ENCODE measurements at regions not wholly inside any gene's neighbourhood (a gene's known extent, or its start where the extent isn't known, plus 50 kb on each side); places are given as distances from the start of the nearest gene placed in this dataset.

- Histone ChIP-seq H3K23ac (ENCODE audit: insufficient read length) (no peak overlapping the region), H2AK5ac (ENCODE audit: low read depth, low read length) (no peak overlapping the region), H4K20me1 (replicated peaks in 1 of 2; ENCODE audit: control insufficient read depth in 1 of 2, insufficient read depth in 2 of 2, low read length in 2 of 2) (no peaks in the 10 kb centered on the region), H4K5ac (ENCODE audit: insufficient read length, low read depth, low read length) (no peak overlapping the region), H3K9me3 (ENCODE audit: insufficient read depth in 2 of 2, low read depth in 1 of 2, low read length in 1 of 2) (no peaks in the 10 kb centered on the region), H2BK120ac (replicated peaks; ENCODE audit: low read depth, low read length) (no peak overlapping the region), H2BK12ac (ENCODE audit: low read depth, low read length) (no peak overlapping the region), H3K9ac (replicated peaks in 1 of 4; ENCODE audit: extremely low read depth in 1 of 4, low read depth in 3 of 4, low read length in 3 of 4) (no peak overlapping the region), H3K79me1 (ENCODE audit: low read depth, low read length) (no peaks in the 10 kb centered on the region), H3K79me2 (ENCODE audit: control insufficient read depth in 1 of 2, insufficient read depth in 2 of 2, low read length in 2 of 2) (no peaks in the 10 kb centered on the region), H3K18ac (ENCODE audit: extremely low read depth, low read length) (no peak overlapping the region), H3K36me3 (ENCODE audit: control insufficient read depth in 2 of 4, insufficient read depth in 4 of 4, low read length in 3 of 4) (no peaks in the 10 kb centered on the region), H3K4me2 (ENCODE audit: insufficient read depth in 1 of 2, low read depth in 2 of 2, low read length in 2 of 2) (no peak overlapping the region), H3K14ac (ENCODE audit: insufficient read length) (no peak overlapping the region), H4K8ac (ENCODE audit: extremely low read depth, insufficient read depth, low read length) (no peak overlapping the region), H2BK20ac (ENCODE audit: low read length) (no peak overlapping the region), H3K56ac (replicated peaks; ENCODE audit: insufficient read length, low read depth, low read length) (no peak overlapping the region), H3K27ac (ENCODE audit: low read depth, low read length) (no peak overlapping the region), H2BK5ac (ENCODE audit: low read depth, low read length) (no peak overlapping the region), H2BK15ac (ENCODE audit: low read length) (no peak overlapping the region), H3K4ac (replicated peaks; ENCODE audit: insufficient read length, low read depth, low read length) (no peak overlapping the region), H3K4me3 (ENCODE audit: extremely low read depth in 1 of 4, insufficient read depth in 2 of 4, low read depth in 3 of 4, low read length in 4 of 4) (no peak overlapping the region), H3K27me3 (replicated peaks in 1 of 4; ENCODE audit: control insufficient read depth in 3 of 4, extremely low read depth in 1 of 4, insufficient read depth in 3 of 4, low read length in 3 of 4) (no peaks in the 10 kb centered on the region), H4K91ac (replicated peaks; ENCODE audit: insufficient read length, low read length) (no peak overlapping the region), H2AFZ (ENCODE audit: low read length) (no peak overlapping the region), H3K23me2 (ENCODE audit: low read depth, low read length) (no peaks in the 10 kb centered on the region), H3K4me1 (replicated peaks in 1 of 4; ENCODE audit: control insufficient read depth in 3 of 4, insufficient read depth in 4 of 4, low read length in 3 of 4) (no peaks in the 10 kb centered on the region)
- POLR2A ChIA-PET (ENCODE audit: partially characterized antibody) = interaction anchor here (0.9 kb wide), 1 partner anchor 37 kb away, joined by 3 read pairs; no protein-coding TSS in a partner anchor
- FAIRE-seq (no peak), DNase-seq (ENCODE audit: low read depth in 1 of 2, low spot score in 2 of 2) (no peak)
- CTCF ChIA-PET (ENCODE audit: partially characterized antibody) = no interaction called here
- 100% methylated on average over 2 of the region's 2 CpGs; no CpG with 5 or more reads in 1 of the 2 experiments for WGBS, 2 experiments (ENCODE audit: extremely low coverage in 1 of 2, insufficient coverage in 1 of 2, insufficient read length in 1 of 2, insufficient replicate concordance in 2 of 2, low coverage in 1 of 2, low lambda C conversion rate in 2 of 2, missing lambda C conversion rate in 1 of 2)
- TF ChIP-seq SUZ12 (IDR thresholded peaks at IDR 0.05; ENCODE audit: low read length) (no peak), BCL11A (IDR thresholded peaks at IDR 0.05; ENCODE audit: low read depth in 2 of 2, low read length in 2 of 2) (no peak), ATF3 (IDR thresholded peaks at IDR 0.05; ENCODE audit: insufficient read depth, low read depth, low read length) (no peak), MAFK (IDR thresholded peaks at IDR 0.05; ENCODE audit: low read depth, low read length) (no peak), KDM4A (IDR thresholded peaks at IDR 0.05; ENCODE audit: low read depth, low read length, severe bottlenecking) (no peak), MAX (IDR thresholded peaks at IDR 0.05) (no peak), CTBP2 (IDR thresholded peaks at IDR 0.05; ENCODE audit: borderline replicate concordance, insufficient read depth, insufficient read length, low read length) (no peak), SP2 (IDR thresholded peaks at IDR 0.05; ENCODE audit: low read length) (no peak), SIX5 (IDR thresholded peaks at IDR 0.05; ENCODE audit: low read depth, low read length) (no peak), CTCF (IDR thresholded peaks at IDR 0.05; ENCODE audit: control extremely low read depth in 1 of 3, insufficient read depth in 1 of 3, low read depth in 1 of 3, low read length in 3 of 3) (no peak)
Measured at GRCh38 chr18:67670024-67670543, 153.6 kb upstream of the DSEL start.
